Endometrial microvascular endothelial cells (primary cell): ENCODE measurements at regions not wholly inside any gene's neighbourhood (a gene's known extent, or its start where the extent isn't known, plus 50 kb on each side); places are given as distances from the start of the nearest gene placed in this dataset.

Experiments used
- in situ Hi-C: cut with HindIII; loops from 2 replicates; pipeline ENCODE4 v1.10.0; 2017; ENCODE audit warnings: low sequenced_read_pairs, low pct_unique_long_range_greater_than_20kb; ENCODE audit errors: inconsistent ontology term

GRCh38 chr5:164772122-164772521, 1266.7 kb downstream of the MAT2B start:
- in situ Hi-C loops, result no loop called here

GRCh38 chr5:164784230-164784629, 1278.8 kb downstream of the MAT2B start:
- in situ Hi-C loops, result no loop called here

DNA sequence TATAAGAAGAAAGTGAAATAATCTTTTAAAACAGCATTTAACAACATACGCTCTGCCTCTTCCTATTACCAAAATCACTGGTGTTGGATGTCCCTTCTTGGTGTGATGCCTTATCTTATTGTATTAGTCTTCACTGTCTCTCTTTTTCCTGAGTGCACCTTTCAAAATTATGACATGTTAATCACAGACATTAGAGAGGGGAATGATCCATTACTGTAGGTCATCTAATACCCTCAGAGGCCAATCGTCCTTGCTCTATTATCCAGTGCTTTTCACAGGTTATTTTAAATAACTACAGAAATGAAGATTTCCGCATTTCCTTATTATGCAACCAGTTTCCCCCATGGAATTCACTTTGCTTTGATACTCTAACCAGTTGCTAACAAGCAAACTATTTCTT, 1292.7 kb downstream of the MAT2B start:
- in situ Hi-C loops, result no loop called here

GRCh38 chr5:164799391-164799790, 1294.0 kb downstream of the MAT2B start:
- in situ Hi-C loops, result no loop called here

DNA sequence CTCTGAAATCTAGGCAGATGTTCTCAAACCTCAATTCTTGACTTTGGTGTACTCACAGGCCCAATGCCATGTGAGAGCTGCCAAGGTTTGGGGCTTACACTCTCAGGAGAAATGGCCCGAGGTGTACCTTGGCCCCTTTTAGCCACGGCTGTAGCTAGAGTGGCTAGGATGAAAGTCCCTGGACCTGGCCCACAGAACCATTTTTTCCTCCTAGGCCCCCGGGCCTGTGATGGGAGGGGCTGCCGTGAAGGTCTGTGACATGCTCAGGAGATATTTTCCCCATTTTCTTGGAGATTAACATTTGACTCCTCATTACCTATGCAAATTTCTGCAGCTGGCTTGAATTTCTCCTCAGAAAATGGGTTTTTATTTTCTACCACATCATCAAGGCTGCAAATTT, 1296.5 kb downstream of the MAT2B start:
- in situ Hi-C loops, result no loop called here

DNA sequence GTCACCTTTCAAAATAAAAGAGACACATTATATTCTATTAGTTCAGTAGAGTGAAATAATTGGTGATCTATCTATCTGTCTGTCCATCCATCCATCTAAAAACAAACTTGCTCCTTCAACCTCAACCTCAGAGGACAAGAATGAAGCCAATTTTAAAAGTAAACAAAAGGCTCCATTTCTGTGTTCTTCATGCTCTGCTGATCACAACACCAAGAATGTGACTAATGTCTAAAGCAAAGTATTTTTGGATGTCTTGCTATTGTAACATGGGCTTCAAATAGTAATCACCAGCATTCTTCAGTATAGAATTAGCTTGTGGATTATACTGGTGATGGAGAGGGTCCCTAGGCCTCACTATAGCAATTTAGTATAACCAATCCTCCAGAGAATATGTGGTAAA, 1304.4 kb downstream of the MAT2B start:
- in situ Hi-C loops, result no loop called here

GRCh38 chr5:164818445-164818844, 1313.0 kb downstream of the MAT2B start:
- in situ Hi-C loops, result no loop called here

GRCh38 chr5:164824671-164825070, 1319.3 kb downstream of the MAT2B start:
- in situ Hi-C loops, result no loop called here

DNA sequence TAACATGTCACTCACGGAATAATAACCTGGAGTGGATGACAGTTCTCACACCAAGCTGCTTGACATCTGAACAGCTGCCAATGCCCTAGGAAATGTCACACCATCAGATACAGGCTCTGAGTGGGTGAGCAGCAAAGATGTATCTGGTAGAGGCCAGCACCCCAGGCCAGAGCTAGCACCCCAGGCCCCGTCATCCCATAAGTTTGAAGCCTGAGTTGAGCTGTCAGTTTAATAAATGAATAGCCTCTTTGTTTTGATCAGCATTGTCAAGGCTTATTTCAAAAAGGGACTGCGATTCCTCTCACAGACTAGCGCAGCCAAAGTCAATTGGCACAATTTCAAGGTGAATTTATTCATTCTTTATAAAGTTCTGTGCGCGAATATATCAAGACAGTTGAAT, 1327.1 kb downstream of the MAT2B start:
- in situ Hi-C loops, result no loop called here

- in situ Hi-C loops, result no loop called here
These were observed 1338.9 kb downstream of the MAT2B start for GRCh38 chr5:164844348-164844747.

DNA sequence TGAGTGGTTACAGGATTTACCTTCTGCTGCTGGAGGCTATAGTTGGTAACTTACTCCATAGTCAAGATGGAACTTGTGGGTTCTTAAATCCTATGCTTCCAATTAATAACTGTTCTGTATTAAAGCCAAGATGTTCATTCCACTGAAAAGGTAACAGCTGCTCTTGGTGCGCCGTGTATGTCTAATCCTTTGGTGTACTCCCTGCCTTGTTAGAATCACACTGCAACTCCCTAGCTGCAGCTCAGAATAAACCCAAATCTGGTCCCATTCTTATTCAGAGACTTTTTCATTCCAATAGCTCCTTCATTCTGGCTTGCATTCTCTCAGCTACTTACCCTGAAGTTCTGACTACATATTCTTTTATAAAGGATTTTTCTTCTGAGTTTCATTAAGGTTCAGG, 1355.5 kb downstream of the MAT2B start:
- in situ Hi-C loops, result no loop called here

DNA sequence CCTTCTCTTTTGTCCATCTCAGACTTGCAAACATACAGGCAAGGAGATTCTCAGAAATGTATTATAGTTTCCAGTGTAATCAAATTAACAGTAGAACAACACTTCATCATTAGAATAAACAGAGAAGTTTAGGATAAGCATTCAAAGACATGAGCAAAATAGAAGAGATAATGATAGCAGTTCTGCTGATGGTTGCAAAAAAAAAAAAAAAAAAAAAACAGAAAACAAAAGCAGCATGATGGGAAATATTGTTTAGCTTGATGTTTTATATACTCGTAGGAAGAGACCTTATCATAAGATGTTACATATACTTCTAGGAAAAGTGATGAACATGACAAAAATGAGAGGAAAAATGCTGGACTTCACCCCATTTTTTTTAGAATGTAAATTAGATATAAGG, 1356.2 kb downstream of the MAT2B start:
- in situ Hi-C loops, result no loop called here

DNA sequence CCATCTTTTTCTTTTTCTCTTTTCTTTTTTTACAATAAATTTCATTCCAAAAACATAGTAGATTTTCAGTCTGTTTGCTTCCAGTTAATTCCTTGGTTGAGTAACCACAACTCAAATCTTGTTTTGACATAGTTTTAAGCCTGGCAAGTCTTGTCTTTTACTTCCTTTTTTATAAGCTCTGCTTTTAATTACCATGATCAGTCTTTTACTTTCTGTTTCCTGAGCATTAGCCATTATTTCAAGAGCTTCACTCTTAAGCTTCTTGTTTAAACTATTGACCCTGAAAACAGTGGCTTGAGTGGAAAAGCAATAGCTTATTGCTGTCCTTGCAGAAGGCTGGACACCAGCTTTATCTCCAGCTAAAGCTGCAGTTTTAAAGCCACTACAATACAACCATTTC, 1363.3 kb downstream of the MAT2B start:
- in situ Hi-C loops, result no loop called here

- in situ Hi-C loops, result no loop called here
These were observed 1363.9 kb downstream of the MAT2B start for GRCh38 chr5:164869325-164869724.

DNA sequence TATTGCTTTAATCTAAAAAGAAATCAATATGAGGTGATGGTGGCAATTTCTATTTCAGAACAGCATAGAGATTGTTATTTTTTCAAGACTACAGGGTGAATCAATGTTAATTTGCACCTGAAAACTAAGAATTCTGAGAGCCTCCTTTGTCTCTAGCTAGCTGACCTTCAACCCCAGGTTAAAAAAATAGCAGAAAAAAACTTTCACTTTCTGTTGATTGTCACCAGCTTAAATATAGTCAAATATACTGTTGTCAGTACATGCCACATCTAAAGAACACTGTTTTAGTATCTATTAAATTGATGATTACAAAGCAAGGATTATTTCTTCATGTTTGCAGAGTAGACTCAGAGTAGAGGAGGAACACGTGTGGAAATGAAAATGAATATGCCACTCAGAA, 1371.4 kb downstream of the MAT2B start:
- in situ Hi-C loops, result no loop called here

- in situ Hi-C loops, result no loop called here
These were observed 1376.0 kb downstream of the MAT2B start for GRCh38 chr5:164881442-164881841.

GRCh38 chr5:164885179-164885578, 1379.8 kb downstream of the MAT2B start:
- in situ Hi-C loops, result no loop called here

- in situ Hi-C loops, result no loop called here
These were observed 1387.7 kb downstream of the MAT2B start for GRCh38 chr5:164893071-164893470.

GRCh38 chr5:164898705-164899104, 1393.3 kb downstream of the MAT2B start:
- in situ Hi-C loops, result no loop called here

DNA sequence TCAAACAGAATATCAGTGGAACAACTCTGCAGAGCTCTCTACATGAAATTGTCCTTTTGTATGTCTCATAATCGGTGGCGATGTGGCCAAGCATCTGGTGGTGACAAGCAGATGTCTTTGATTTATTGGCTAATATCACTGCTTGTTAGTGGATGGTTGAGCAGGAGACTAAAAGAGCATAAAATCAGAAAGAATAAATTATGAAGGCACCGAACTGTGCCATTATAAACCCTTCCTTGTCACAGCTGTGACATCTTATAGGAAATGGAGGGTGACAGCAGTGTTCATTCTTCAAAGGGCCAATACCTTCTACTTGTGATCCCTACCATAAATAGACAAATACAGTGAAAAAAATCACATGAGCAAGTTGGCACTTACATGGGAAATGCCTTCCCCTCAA, 1404.3 kb downstream of the MAT2B start:
- in situ Hi-C loops, result no loop called here

DNA sequence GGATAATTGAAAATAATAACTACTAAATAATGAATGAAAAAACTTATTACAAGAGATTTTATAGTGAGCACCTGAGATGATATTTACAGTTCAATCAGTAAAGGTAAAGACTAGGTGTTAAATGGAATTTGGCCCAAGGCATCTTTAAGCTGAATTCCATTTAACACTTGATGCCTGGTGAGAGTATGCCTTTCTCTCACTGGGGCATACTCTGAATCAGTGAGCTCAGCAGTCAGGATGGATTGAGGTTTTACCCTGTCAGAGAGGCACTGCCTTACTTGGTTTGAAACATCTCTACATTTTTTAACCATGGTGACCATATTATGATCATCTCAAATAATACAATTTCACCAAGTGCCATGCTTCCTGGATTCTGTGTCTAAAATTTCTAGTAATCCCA, 1416.3 kb downstream of the MAT2B start:
- in situ Hi-C loops, result no loop called here

- in situ Hi-C loops, result no loop called here
These were observed 1428.6 kb downstream of the MAT2B start for GRCh38 chr5:164934039-164934438.
